ENCODE measurements at regions not wholly inside any gene's neighbourhood (a gene's known extent, or its start where the extent isn't known, plus 50 kb on each side); places are given as distances from the start of the nearest gene placed in this dataset.

GRCh38 chr10:4361581-4361980 lies 464.4 kb upstream of the AKR1E2 start:
- TF ChIP-seq NFIC (IDR thresholded peaks at IDR 0.05), result no peak
- no peak for TF ChIP-seq CEBPB (IDR thresholded peaks at IDR 0.05)
- no peak for TF ChIP-seq REST (IDR thresholded peaks at IDR 0.05; ENCODE audit: low read depth)
- no peak for TF ChIP-seq USF1 (IDR thresholded peaks at IDR 0.05)
- no peak for TF ChIP-seq EP300 (IDR thresholded peaks at IDR 0.05; ENCODE audit: borderline replicate concordance)
- TF ChIP-seq RAD21 (IDR thresholded peaks at IDR 0.05; ENCODE audit: low read depth), result no peak
- no peak for TF ChIP-seq YY1 (IDR thresholded peaks at IDR 0.05; ENCODE audit: low read depth)
- TF ChIP-seq TEAD4 (IDR thresholded peaks at IDR 0.05), result no peak
- no peak for TF ChIP-seq FOXM1 (IDR thresholded peaks at IDR 0.05; ENCODE audit: borderline replicate concordance, low read depth)
- TF ChIP-seq MAX (IDR thresholded peaks at IDR 0.05), result no peak
- no peak for TF ChIP-seq TAF1 (IDR thresholded peaks at IDR 0.05; ENCODE audit: low read depth)
- no peak for TF ChIP-seq ZBTB7A (IDR thresholded peaks at IDR 0.05; ENCODE audit: low read depth)
- no peak for TF ChIP-seq TCF12 (IDR thresholded peaks at IDR 0.05; ENCODE audit: low read depth)

Data from Ishikawa (cell line).